Stimulated activated CD4-positive, alpha-beta T cell treated with anti-CD3 and anti-CD28 coated beads, Interleukin-12 subunit alpha, Interleukin-12 subunit beta, amount 100 ng/mL, for 48 hours (primary cell): ENCODE measurements at regions not wholly inside any gene's neighbourhood (a gene's known extent, or its start where the extent isn't known, plus 50 kb on each side); places are given as distances from the start of the nearest gene placed in this dataset.

Source experiments
- DNase-seq, 3 donors: peaks; one replicate each; pipeline ENCODE4 v3.0.0-alpha.2; 2020; ENCODE audit warnings: low read depth in 2 of 3, low spot score in 1 of 3

GRCh38 chr20:7496394-7496991 lies 443.8 kb downstream of the HAO1 start:
- DNase-seq, result no peak

- DNase-seq, result no peak
Measured at GRCh38 chr20:7497985-7498384, 442.3 kb downstream of the HAO1 start.

GRCh38 chr20:7499201-7499600 lies 441.1 kb downstream of the HAO1 start:
- DNase-seq, result no peak

- DNase-seq, result no peak
Measured at GRCh38 chr20:7500231-7500663, 440.0 kb downstream of the HAO1 start.

- no peak for DNase-seq
Measured at GRCh38 chr20:7503501-7503900, 436.8 kb downstream of the HAO1 start.

- no peak for DNase-seq
Measured at GRCh38 chr20:7505152-7505834, 435.0 kb downstream of the HAO1 start.

GRCh38 chr20:7505835-7506221 lies 434.4 kb downstream of the HAO1 start:
- no peak for DNase-seq

GRCh38 chr20:7516621-7517111 lies 423.6 kb downstream of the HAO1 start:
- no peak for DNase-seq

GRCh38 chr20:7520361-7520760 lies 419.9 kb downstream of the HAO1 start:
- no peak for DNase-seq

GRCh38 chr20:7523288-7523687 lies 417.0 kb downstream of the HAO1 start:
- DNase-seq, result no peak

- DNase-seq, result no peak
Measured at GRCh38 chr20:7540018-7540417, 400.2 kb downstream of the HAO1 start.

- no peak for DNase-seq
Measured at GRCh38 chr20:7540923-7541322, 399.3 kb downstream of the HAO1 start.

GRCh38 chr20:7571101-7571500 lies 369.2 kb downstream of the HAO1 start:
- no peak for DNase-seq

- DNase-seq, result no peak
Measured at GRCh38 chr20:7571521-7572055, 368.7 kb downstream of the HAO1 start.

GRCh38 chr20:7579888-7580287 lies 360.4 kb downstream of the HAO1 start:
- DNase-seq, result no peak

- DNase-seq, result no peak
Measured at GRCh38 chr20:7585126-7585679, 355.1 kb downstream of the HAO1 start.

- no peak for DNase-seq
Measured at GRCh38 chr20:7586481-7586880, 353.8 kb downstream of the HAO1 start.

GRCh38 chr20:7589164-7589563 lies 351.1 kb downstream of the HAO1 start:
- DNase-seq, result no peak

GRCh38 chr20:7596541-7596940 lies 343.7 kb downstream of the HAO1 start:
- no peak for DNase-seq

- DNase-seq, result no peak
Measured at GRCh38 chr20:7601431-7601830, 338.8 kb downstream of the HAO1 start.

GRCh38 chr20:7606941-7607340 lies 333.3 kb downstream of the HAO1 start:
- no peak for DNase-seq

GRCh38 chr20:7608250-7608649 lies 332.0 kb downstream of the HAO1 start:
- DNase-seq, result no peak
